OCI-LY1 (cell line): ENCODE measurements at regions not wholly inside any gene's neighbourhood (a gene's known extent, or its start where the extent isn't known, plus 50 kb on each side); places are given as distances from the start of the nearest gene placed in this dataset.

Source experiments
- H2AFZ ChIP-seq: fragments of 200-600 bp; sonication (generic), shearing (Covaris generic); 2 replicates; pipeline ENCODE4 v1.6.0; 2014; ENCODE audit warnings: antibody characterized with exemption, mild to moderate bottlenecking, low read length
- H3F3A ChIP-seq: fragments of 200-600 bp; sonication (generic), shearing (Covaris generic); 2 replicates; pipeline ENCODE4 v1.6.0; 2014; ENCODE audit warnings: mild to moderate bottlenecking, antibody characterized with exemption, low read length, moderate library complexity; ENCODE audit not compliant: insufficient read depth
- H3K27ac ChIP-seq: fragments of 200-600 bp; sonication (generic); 2 replicates; pipeline ENCODE4 v1.5.1; 2014; ENCODE audit warnings: low read length, mixed run types, mild to moderate bottlenecking, low read depth; ENCODE audit not compliant: poor library complexity, severe bottlenecking
- H3K27me3 ChIP-seq: fragments of 200-600 bp; sonication (generic); 2 replicates; pipeline ENCODE4 v1.6.0; 2014; ENCODE audit warnings: antibody characterized with exemption, mild to moderate bottlenecking, low read length, moderate library complexity; ENCODE audit not compliant: insufficient read depth
- H3K36me3 ChIP-seq: fragments of 200-600 bp; sonication (generic); 2 replicates; pipeline ENCODE4 v1.6.1; 2014; ENCODE audit warnings: mild to moderate bottlenecking, antibody characterized with exemption, low read length, moderate library complexity, mixed read lengths; ENCODE audit not compliant: insufficient read depth
- H3K4me1 ChIP-seq: fragments of 200-600 bp; sonication (generic); 2 replicates; pipeline ENCODE4 v1.5.1; 2014; ENCODE audit warnings: mild to moderate bottlenecking, low read length, moderate library complexity; ENCODE audit not compliant: insufficient read depth, severe bottlenecking
- H3K4me2 ChIP-seq: fragments of 200-600 bp; sonication (generic), shearing (Covaris generic); 2 replicates; pipeline ENCODE4 v1.6.1; 2014; ENCODE audit warnings: low read length
- H3K4me3 ChIP-seq: fragments of 200-600 bp; sonication (generic); 2 replicates; pipeline ENCODE4 v1.5.1; 2014; ENCODE audit warnings: low read length, low read depth, mild to moderate bottlenecking, mixed read lengths; ENCODE audit not compliant: poor library complexity, severe bottlenecking
- H3K79me2 ChIP-seq: fragments of 200-600 bp; shearing (Covaris generic); 2 replicates; pipeline ENCODE4 v1.6.1; 2016; ENCODE audit warnings: mixed run types, low read length, mixed read lengths; ENCODE audit not compliant: insufficient read depth
- H3K9ac ChIP-seq: fragments of 200-600 bp; sonication (generic), shearing (Covaris generic); 2 replicates; pipeline ENCODE4 v1.6.1; 2014; ENCODE audit warnings: mild to moderate bottlenecking, low read length, mixed read lengths
- H3K9me2 ChIP-seq: fragments of 200-600 bp; sonication (generic), shearing (Covaris generic); 2 replicates; pipeline ENCODE4 v1.6.1; 2014; ENCODE audit warnings: low read depth, mild to moderate bottlenecking, low read length, mixed read lengths
- H3K9me3 ChIP-seq: fragments of 200-600 bp; shearing (Covaris generic); 2 replicates; pipeline ENCODE4 v1.6.1; 2014; ENCODE audit warnings: low read length, mixed read lengths
- H4K20me1 ChIP-seq: fragments of 200-600 bp; sonication (generic), shearing (Covaris generic); 2 replicates; pipeline ENCODE4 v1.6.0; 2016; ENCODE audit warnings: mild to moderate bottlenecking, low read length; ENCODE audit not compliant: insufficient read depth
- CTCF ChIP-seq: fragments of 200-600 bp; sonication (generic), shearing (Covaris generic); IDR thresholded peaks from 2 replicates; pipeline ENCODE4 v1.5.1; 2017; ENCODE audit warnings: mild to moderate bottlenecking, antibody characterized with exemption, low read length, moderate library complexity, mixed read lengths
- EZH2 ChIP-seq: fragments of 200-600 bp; sonication (generic), shearing (Covaris generic); IDR thresholded peaks from 2 replicates; pipeline ENCODE4 v1.8.0; 2017; ENCODE audit warnings: borderline replicate concordance, mixed run types, mild to moderate bottlenecking, antibody characterized with exemption, low read length, moderate library complexity, mixed read lengths

- Histone ChIP-seq H3K9me3 (no peaks in the 10 kb centered on the region), H3F3A (no peaks in the 10 kb centered on the region), H3K9ac (no peak overlapping the region), H4K20me1 (no peaks in the 10 kb centered on the region), H3K36me3 (no peaks in the 10 kb centered on the region), H3K4me3 (no peak overlapping the region), H3K79me2 (no peaks in the 10 kb centered on the region), H2AFZ (no peak overlapping the region), H3K27me3 (no peaks in the 10 kb centered on the region), H3K4me1 (no peaks in the 10 kb centered on the region), H3K4me2 (no peak overlapping the region), H3K9me2 (no peaks in the 10 kb centered on the region), H3K27ac (no peak overlapping the region)
- TF ChIP-seq EZH2 (no peak), CTCF (no peak)
Observed at GRCh38 chr5:117065800-117066199, 491.2 kb upstream of the SEMA6A start.

GRCh38 chr5:117065161-117065560 lies 490.5 kb upstream of the SEMA6A start:
- H2AFZ ChIP-seq = no peak overlapping the region
- no peak overlapping the region for H3K27ac ChIP-seq
- no peaks in the 10 kb centered on the region for H3K9me2 ChIP-seq
- H3K4me2 ChIP-seq = no peak overlapping the region
- H3K27me3 ChIP-seq = no peaks in the 10 kb centered on the region
- no peaks in the 10 kb centered on the region for H3K4me1 ChIP-seq
- TF ChIP-seq EZH2 (no peak), CTCF (no peak)
- H3K4me3 ChIP-seq = no peak overlapping the region
- no peaks in the 10 kb centered on the region for H3K79me2 ChIP-seq
- no peaks in the 10 kb centered on the region for H3K9me3 ChIP-seq
- no peaks in the 10 kb centered on the region for H3K36me3 ChIP-seq
- no peaks in the 10 kb centered on the region for H3F3A ChIP-seq
- H4K20me1 ChIP-seq = no peaks in the 10 kb centered on the region
- H3K9ac ChIP-seq = no peak overlapping the region

GRCh38 chr5:117060099-117060498 lies 485.5 kb upstream of the SEMA6A start:
- Histone ChIP-seq H3K9me3 (no peaks in the 10 kb centered on the region), H3K4me2 (no peak overlapping the region), H2AFZ (no peak overlapping the region), H3K79me2 (no peaks in the 10 kb centered on the region), H3K9ac (no peak overlapping the region), H3K9me2 (no peaks in the 10 kb centered on the region), H3K4me3 (no peak overlapping the region), H3K27me3 (no peaks in the 10 kb centered on the region), H3K4me1 (no peaks in the 10 kb centered on the region), H3K27ac (no peak overlapping the region), H4K20me1 (no peaks in the 10 kb centered on the region), H3F3A (no peaks in the 10 kb centered on the region), H3K36me3 (no peaks in the 10 kb centered on the region)
- TF ChIP-seq EZH2 (no peak), CTCF (no peak)
